ENCODE measurements at regions not wholly inside any gene's neighbourhood (a gene's known extent, or its start where the extent isn't known, plus 50 kb on each side); places are given as distances from the start of the nearest gene placed in this dataset.
A peak's percentile ranks its signal among the peaks of the same experiment; 100 is the strongest.

DNA sequence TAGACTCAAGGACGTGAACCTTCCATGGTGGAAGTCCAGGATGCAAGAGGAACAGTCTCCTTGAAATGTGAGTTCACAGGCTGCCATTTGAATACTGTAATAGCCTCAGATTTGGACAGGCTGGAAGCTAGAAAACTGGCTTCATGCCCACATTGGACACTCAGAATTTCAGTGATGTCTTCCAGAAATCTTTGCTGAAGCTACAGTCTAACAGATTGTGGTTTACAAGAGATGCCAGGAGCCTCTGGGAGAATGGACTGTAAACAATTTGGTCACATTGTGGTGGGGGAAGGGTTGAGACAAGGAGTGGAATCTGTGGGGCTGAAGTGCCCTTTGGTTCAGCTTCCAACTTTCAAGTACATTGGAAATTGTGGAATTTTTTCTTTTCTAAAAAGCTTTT lies 252.0 kb upstream of the PROK2 start:
- Histone ChIP-seq H4K91ac (replicated peaks; ENCODE audit: insufficient read length, low read length) (no peak overlapping the region), H3K18ac (ENCODE audit: extremely low read depth, low read length) (no peak overlapping the region), H3K36me3 (ENCODE audit: control insufficient read depth in 2 of 4, insufficient read depth in 4 of 4, low read length in 3 of 4) (no peaks in the 10 kb centered on the region)

More for the DNA sequence above, 252.0 kb upstream of the PROK2 start:
- no peak overlapping the region for H3K56ac ChIP-seq (replicated peaks; ENCODE audit: insufficient read length, low read depth, low read length)
- H3K4me1 ChIP-seq (replicated peaks in 1 of 4; ENCODE audit: control insufficient read depth in 3 of 4, insufficient read depth in 4 of 4, low read length in 3 of 4), result peaks cover 0 to 2% (median 0%) of the 10 kb centered on the region in 4 experiments; a peak in 2 of 7 replicates
- H3K27me3 ChIP-seq (replicated peaks in 1 of 4; ENCODE audit: control insufficient read depth in 3 of 4, extremely low read depth in 1 of 4, insufficient read depth in 3 of 4, low read length in 3 of 4), result no peaks in the 10 kb centered on the region
- no peak overlapping the region for H3K14ac ChIP-seq (ENCODE audit: insufficient read length)
- H3K79me1 ChIP-seq (ENCODE audit: low read depth, low read length), result no peaks in the 10 kb centered on the region
- no peaks in the 10 kb centered on the region for H4K20me1 ChIP-seq (replicated peaks in 1 of 2; ENCODE audit: control insufficient read depth in 1 of 2, insufficient read depth in 2 of 2, low read length in 2 of 2)
- no peak overlapping the region for H2BK12ac ChIP-seq (ENCODE audit: low read depth, low read length)
- no peak for DNase-seq (ENCODE audit: low read depth in 1 of 2, low spot score in 2 of 2)
- no peak overlapping the region for H3K23ac ChIP-seq (ENCODE audit: insufficient read length)
- H3K4ac ChIP-seq (replicated peaks; ENCODE audit: insufficient read length, low read depth, low read length), result no peak overlapping the region
- H2BK20ac ChIP-seq (ENCODE audit: low read length), result peak overlapping the region; percentile 34; the same call in 1 of the 2 replicates
- no peaks in the 10 kb centered on the region for H3K9me3 ChIP-seq (ENCODE audit: insufficient read depth in 2 of 2, low read depth in 1 of 2, low read length in 1 of 2)
- no peak overlapping the region for H3K9ac ChIP-seq (replicated peaks in 1 of 4; ENCODE audit: extremely low read depth in 1 of 4, low read depth in 3 of 4, low read length in 3 of 4)
- H2BK120ac ChIP-seq (replicated peaks; ENCODE audit: low read depth, low read length), result no peak overlapping the region
- ChIA-PET CTCF (ENCODE audit: partially characterized antibody) (no interaction called here), POLR2A (ENCODE audit: partially characterized antibody) (interaction anchor here (1.4 kb wide), 1 partner anchor 115 kb away, joined by 3 read pairs; no protein-coding TSS in a partner anchor)
- no peak overlapping the region for H2BK5ac ChIP-seq (ENCODE audit: low read depth, low read length)
- TF ChIP-seq RBBP5 (IDR thresholded peaks at IDR 0.05; ENCODE audit: borderline replicate concordance, low read depth, low read length) (no peak), CBX8 (IDR thresholded peaks at IDR 0.05; ENCODE audit: borderline replicate concordance, low read depth, low read length) (no peak), KDM4A (IDR thresholded peaks at IDR 0.05; ENCODE audit: low read depth, low read length, severe bottlenecking) (no peak), SP1 (IDR thresholded peaks at IDR 0.05; ENCODE audit: low read depth, low read length) (no peak)
- H3K79me2 ChIP-seq (ENCODE audit: control insufficient read depth in 1 of 2, insufficient read depth in 2 of 2, low read length in 2 of 2), result no peaks in the 10 kb centered on the region
- no peaks in the 10 kb centered on the region for H3K23me2 ChIP-seq (ENCODE audit: low read depth, low read length)
- H4K5ac ChIP-seq (ENCODE audit: insufficient read length, low read depth, low read length), result no peak overlapping the region
- no peak overlapping the region for H2AK5ac ChIP-seq (ENCODE audit: low read depth, low read length)
- no peak overlapping the region for H2BK15ac ChIP-seq (ENCODE audit: low read length)
- H3K27ac ChIP-seq (ENCODE audit: low read depth, low read length), result no peak overlapping the region
- H3K4me2 ChIP-seq (ENCODE audit: insufficient read depth in 1 of 2, low read depth in 2 of 2, low read length in 2 of 2), result no peak overlapping the region
- no peak overlapping the region for H2AFZ ChIP-seq (ENCODE audit: low read length)
- no peak for FAIRE-seq
- no peak overlapping the region for H4K8ac ChIP-seq (ENCODE audit: extremely low read depth, insufficient read depth, low read length)
- H3K4me3 ChIP-seq (ENCODE audit: extremely low read depth in 1 of 4, insufficient read depth in 2 of 4, low read depth in 3 of 4, low read length in 4 of 4), result no peak overlapping the region
- 92% methylated on average over 1 of the region's 1 CpG; no CpG with 5 or more reads in 1 of the 2 experiments for WGBS, 2 experiments (ENCODE audit: extremely low coverage in 1 of 2, insufficient coverage in 1 of 2, insufficient read length in 1 of 2, insufficient replicate concordance in 2 of 2, low coverage in 1 of 2, low lambda C conversion rate in 2 of 2, missing lambda C conversion rate in 1 of 2)

All from H1 (cell line).